ENCODE measurements at regions not wholly inside any gene's neighbourhood (a gene's known extent, or its start where the extent isn't known, plus 50 kb on each side); places are given as distances from the start of the nearest gene placed in this dataset.
"Not testable (repeated sequence)": the region's sequence is repeated elsewhere in the genome, so short reads cannot be mapped to it uniquely, and the experiment has no call there.

DNA sequence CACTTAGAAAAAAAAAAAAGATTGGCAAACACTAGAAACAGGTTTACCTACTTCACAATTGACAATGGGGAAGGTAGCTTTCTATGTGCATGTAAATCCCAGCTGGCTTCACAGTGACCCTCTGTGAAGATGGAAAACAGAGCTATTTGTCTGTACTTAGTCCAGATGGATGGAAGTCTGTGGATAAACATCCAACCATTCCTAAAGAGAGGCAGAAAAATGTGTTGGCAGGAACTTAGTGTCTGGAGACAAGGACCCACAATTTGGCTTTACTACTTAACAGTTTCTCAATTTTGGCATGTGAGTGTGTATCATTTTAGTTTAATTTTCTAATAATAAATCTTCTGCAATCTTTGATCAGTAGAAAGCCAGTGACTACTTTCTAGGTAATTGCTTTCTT lies 154.4 kb downstream of the RAD51AP2 start:
- no peak for DNase-seq (ENCODE audit: low read depth in 3 of 3)

DNA sequence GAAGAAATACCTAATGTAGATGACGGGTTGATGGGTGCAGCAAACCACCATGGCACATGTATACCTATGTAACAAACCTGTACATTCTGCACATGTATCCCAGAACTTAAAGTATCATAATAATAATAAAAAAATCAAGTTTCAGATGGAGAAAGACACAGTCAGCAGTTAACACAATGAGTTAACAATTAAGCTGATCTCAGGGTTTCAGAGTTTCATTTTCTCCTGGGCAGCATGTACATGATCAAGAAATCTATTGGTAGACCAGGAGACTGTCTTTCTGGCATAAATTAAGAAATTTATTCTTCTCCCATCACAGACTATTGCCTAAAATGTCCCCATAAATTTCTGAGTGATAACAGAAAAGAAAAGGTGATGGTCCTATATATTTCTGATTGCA lies 155.3 kb downstream of the RAD51AP2 start:
- DNase-seq (ENCODE audit: low read depth in 3 of 3), result no peak

DNA sequence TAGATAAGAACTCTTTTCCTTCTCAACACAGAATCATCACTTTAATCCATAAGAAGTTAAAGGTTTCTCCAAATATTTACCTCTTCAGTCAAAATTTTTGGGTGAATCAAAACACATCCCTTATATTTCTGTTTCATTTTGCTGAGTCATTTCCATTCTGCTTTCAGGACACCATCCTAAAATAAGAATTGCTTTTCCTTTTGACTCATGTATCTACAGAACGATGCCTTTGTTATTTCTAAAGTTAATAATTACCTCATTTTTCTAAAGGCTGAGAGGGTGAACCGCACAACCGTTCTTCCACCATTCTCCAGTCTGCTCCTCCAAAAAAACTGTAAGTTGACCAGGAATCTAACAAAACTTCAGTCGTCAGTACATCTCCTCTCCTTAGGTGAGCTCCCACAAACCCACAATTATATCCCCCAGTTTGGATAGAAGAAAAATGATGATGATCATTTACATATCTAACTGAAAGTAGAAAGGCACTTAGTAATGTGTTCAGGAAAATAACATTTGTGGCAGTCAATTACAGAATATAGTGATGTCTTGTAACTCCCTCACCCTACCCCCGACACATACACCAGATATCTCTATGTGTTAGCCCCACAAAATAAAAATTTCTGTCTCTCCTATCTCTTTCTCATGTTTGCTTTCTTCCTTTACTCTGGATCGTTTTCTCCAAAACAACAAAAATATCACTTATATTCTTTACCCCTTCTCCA lies 162.5 kb downstream of the RAD51AP2 start:
- DNase-seq (ENCODE audit: low read depth in 3 of 3), result no peak

DNA sequence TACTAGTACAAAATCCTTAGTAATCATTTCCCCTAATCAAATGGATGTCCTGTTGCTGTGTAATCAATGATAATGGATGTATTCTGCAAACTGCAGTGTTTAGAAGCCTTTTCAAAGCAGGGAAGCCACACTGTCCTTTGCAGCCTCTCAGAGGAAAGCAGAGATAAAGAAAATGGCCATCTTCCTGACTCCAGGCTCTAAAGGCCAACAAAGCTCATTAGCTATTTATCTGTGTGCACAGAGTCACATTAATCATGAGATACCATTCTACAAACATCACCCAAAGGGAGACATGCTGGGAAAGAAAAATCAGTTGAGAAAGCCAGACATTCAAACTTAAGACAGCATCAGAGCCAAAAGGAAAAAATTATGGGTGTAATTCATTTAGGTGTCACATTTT lies 165.0 kb downstream of the RAD51AP2 start:
- DNase-seq (ENCODE audit: low read depth in 3 of 3), result no peak

DNA sequence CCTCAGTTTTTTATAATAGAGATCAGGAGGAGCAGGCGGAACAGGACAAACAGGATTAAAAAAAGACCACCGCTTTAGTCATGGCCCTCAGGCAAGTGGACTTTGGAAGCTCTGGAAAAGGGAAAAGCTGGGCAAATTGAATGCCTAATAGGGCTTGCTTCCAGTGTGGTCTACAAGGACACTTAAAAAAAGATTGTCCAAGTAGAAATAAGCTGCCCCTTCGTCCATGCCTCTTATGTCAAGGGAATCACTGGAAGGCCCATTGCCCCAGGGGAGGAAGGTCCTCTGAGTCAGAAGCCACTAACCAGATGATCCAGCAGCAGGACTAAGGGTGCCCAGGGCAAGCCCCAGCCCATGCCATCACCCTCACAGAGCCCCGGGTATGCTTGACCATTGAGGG lies 175.5 kb downstream of the RAD51AP2 start:
- DNase-seq (ENCODE audit: low read depth in 3 of 3), result not testable (repeated sequence)

DNA sequence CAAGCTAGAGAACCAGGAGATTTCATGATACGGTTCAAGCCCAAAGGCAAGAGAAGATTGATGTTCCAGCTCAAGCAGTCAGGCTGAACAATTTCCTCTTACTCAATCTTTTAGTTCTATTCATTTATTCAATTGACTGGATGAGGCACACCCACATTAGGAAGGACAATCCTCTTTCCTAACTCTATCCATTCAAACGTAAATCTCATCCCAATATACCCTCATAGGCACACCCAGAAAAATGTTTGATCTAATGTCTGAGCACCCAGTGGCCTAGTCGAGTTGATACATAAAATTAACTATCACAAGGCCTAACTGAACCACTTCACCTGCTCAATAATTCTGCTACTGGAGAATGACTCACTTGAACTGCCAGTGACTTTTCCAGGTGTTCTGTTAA lies 180.7 kb downstream of the RAD51AP2 start:
- no peak for DNase-seq (ENCODE audit: low read depth in 3 of 3)

DNA sequence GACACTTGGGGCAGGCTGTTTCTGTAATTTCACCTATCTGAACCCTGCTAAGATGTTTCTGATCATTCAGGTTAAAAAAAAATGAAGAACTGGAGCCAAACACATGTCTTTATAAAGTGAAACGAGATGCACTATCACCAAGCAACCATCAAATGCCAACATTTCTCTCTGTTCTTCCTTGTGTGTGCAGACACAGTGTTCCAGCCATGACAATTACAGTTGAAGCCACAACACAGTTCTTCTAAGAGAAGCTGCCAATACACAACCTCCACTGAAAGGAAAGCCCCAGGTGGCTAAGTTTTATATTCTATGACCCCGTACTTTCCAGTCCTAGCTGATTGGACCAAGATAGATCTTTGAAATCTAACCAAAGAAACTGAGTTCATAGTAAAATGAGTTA lies 181.8 kb downstream of the RAD51AP2 start:
- DNase-seq (ENCODE audit: low read depth in 3 of 3), result no peak

DNA sequence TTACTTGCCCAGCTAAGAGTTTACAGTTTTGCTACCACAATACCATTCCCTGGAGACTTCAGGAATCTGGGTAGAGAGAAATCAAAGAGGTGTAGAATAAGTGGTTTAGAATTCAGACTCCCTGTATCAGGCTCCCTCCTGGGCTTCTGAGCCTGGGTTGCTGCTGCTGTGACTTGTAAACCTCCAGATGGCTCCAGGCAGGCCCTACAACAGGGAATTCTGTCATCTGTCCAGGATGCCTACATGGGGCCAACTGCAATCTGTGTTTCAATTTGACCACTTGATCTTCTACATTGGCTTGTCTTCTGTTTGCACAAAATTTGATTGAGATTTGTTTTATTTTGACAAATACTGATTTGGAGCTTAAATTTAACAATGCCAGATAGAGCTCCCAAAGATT lies 183.9 kb downstream of the RAD51AP2 start:
- no peak for DNase-seq (ENCODE audit: low read depth in 3 of 3)

DNA sequence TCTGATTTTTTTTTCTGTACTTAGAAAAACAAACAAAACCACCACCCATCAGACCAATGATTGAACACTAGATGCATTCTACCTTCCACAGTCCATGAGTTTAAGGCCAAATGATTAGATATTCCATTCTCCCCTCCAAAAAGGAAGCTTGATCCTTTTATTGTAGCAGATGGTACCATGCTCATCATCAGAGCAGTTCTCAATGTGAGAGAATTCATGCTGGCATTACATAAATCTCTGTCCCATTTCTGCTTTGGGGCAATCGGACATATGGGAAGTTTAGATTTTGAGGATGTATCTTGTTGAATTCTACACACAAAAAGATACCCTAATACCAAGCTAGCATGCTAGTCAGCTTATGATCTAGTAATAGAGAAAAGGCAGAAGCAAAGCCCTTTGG lies 186.6 kb downstream of the RAD51AP2 start:
- no peak for DNase-seq (ENCODE audit: low read depth in 3 of 3)

DNA sequence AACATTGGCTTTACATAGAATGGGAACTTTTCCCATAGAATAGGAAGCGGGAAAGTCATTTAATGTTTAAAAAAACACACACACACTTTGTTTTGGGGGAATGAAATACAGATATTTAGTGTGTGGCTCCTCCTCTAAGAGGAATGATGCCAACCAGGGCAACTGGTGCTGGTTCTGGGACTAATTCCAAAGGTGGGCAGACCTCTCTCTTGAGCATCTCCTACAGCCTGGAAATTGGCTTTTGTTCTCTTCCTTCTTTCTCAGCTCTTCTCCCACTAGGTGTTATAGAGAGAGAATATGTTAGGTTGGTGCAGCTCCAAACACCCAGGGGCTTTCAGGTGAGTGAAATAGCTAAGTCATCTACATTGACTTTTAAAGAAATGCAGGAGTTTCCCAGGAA lies 190.1 kb downstream of the RAD51AP2 start:
- no peak for DNase-seq (ENCODE audit: low read depth in 3 of 3)

DNA sequence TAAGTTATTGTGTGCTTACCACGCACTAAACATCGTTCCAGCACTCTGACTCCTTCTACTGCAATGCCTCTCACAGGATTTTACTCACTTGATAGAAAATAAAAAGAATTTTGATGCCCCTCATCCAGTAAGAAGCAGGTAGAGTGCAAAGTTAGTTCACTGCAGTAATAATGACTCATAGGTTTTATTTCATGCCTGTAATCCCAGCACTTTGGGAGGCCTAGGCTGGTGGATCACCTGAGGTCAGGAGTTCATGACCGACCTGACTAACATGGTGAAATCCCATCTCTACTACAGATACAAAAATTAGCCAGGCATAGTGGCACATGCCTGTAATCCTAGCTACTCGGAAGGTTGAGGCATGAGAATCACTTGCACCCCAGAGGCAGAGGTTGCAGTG lies 190.6 kb downstream of the RAD51AP2 start:
- DNase-seq (ENCODE audit: low read depth in 3 of 3), result no peak

DNA sequence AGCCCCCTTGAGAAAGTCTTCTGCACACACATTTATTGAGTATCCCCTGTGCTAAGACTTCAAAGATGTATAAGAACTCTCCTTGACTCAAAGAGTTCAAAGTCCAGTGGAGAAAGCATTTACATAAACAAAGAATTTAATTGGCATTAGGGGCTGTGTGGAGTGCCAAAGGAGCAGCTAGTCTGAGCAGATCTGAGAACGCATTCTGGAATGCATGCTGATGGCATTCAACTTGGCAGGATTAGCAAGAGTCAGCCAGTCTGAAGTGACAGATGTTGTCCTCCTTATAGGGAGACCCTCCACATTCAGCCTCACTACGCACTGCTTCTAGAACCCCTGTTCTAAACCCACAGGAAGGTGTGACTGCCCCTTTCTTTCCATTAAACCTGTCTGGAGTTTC lies 191.5 kb downstream of the RAD51AP2 start:
- no peak for DNase-seq (ENCODE audit: low read depth in 3 of 3)

DNA sequence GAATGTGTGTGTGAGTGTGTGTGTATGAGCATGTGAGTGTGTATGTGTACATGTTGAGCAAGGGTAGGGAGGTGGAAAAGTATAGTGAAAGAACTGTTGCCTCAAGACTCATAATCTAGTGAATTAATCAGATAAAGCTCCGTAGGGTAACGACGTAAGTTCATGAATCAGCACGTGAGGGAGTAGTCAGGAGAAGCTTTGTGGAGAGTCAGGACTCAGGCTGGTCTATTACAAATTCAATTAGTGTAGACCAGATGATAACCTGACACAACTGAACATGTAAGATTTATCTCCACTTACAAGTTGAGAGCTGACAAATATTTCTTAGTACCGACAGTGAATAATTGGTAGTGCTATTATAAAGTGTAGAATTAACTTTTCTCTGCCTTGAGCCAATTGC lies 194.5 kb downstream of the RAD51AP2 start:
- DNase-seq (ENCODE audit: low read depth in 3 of 3), result no peak

DNA sequence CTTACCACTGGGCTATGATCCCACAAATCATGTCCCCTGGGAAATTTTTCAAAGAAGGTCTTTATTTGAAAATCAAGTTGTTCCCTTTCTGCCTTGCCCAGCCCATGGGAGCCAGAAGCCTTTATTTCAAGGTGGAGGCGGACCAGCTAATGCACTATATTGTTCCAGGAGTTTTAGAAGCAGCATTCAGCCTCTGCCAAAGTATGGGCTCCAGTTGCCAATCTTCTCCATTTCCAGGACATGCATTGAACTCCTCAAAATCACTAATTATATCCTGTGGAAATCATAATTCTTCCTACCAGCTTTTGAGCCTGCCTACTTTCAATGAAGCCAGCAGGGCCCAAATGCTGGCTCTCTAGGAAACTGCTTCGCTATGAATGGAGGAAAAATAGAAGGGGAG lies 195.8 kb downstream of the RAD51AP2 start:
- DNase-seq (ENCODE audit: low read depth in 3 of 3), result no peak

DNA sequence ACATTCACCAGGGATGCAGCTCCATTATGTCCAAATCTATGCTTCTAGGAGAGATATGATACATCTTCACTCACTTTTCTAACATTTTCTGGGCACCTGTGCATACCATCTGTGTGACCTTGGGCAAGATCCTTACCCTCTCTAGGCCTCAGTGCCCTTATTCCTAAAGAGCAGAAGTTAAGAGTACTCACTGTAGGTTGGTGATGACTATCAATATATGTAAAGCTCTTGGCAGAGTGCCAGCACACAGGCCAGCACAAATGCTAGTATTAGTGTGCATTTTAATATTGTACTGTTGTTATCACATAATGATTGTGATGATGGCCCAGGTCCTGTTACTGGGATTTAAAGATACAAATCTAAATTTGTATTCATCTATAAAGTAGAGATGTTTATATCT lies 199.2 kb downstream of the RAD51AP2 start:
- no peak for DNase-seq (ENCODE audit: low read depth in 3 of 3)

DNA sequence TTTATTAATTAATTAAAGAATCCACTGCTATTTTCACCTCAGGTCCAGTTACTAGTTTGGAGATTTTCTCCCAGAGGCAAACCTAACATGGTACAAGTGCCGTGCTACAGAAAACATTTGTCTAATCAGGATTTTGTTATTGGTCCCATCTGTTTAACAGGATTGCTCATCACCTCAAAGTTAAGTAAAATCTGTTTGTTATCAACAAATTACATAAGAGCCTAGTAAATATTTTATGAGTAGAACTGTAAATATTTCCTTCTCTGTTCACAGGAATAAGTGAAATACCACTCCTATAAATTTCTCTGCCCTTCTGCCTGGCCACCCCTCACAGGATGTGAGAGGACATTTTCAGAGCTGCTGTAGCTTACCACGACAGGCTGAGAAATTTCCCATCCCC lies 200.2 kb downstream of the RAD51AP2 start:
- no peak for DNase-seq (ENCODE audit: low read depth in 3 of 3)

DNA sequence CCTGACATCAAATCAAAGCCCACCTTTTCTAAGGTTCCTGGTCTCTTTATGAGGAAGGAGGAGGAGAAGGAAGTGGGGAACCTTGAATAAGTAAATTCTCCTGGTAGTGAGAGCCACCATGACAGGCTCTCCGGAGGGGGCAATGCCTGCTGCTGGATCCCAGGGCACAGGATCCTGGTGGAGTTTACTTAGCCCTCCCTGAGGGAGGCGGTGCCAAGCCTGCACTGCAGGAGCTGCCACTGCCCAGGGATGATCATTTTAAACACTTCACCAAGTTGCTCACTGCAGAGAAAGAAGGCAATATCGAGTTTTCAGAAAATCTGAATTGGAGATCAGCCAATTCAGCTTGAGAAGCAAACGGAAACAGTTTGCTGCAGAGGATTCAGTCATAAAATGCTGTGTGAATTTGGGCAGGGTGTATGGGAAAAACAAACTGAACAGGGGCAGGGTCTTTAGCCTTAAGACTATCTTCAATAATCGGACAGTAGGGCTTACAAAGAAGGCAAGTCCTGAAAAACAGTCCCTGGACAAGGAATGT lies 200.7 kb downstream of the RAD51AP2 start:
- no peak for DNase-seq (ENCODE audit: low read depth in 3 of 3)

DNA sequence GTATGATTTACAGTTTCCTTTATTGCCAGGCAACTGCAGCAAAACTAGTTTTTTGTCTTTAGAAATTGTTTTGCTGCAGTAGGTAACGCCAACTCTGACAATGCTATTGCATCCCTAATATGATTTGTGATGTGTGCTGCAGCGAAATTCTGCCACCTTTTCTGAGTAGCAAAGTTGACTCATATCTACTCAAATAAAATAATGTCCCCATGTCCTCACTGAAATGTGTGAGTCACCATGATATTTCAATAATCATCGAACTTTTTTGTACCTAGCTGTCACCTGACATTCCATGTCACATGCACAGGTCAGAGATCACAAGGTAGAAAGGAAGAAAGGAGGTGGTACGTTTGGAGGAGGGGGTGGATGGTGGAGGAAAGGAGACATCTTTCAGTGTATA lies 205.0 kb downstream of the RAD51AP2 start:
- no peak for DNase-seq (ENCODE audit: low read depth in 3 of 3)

DNA sequence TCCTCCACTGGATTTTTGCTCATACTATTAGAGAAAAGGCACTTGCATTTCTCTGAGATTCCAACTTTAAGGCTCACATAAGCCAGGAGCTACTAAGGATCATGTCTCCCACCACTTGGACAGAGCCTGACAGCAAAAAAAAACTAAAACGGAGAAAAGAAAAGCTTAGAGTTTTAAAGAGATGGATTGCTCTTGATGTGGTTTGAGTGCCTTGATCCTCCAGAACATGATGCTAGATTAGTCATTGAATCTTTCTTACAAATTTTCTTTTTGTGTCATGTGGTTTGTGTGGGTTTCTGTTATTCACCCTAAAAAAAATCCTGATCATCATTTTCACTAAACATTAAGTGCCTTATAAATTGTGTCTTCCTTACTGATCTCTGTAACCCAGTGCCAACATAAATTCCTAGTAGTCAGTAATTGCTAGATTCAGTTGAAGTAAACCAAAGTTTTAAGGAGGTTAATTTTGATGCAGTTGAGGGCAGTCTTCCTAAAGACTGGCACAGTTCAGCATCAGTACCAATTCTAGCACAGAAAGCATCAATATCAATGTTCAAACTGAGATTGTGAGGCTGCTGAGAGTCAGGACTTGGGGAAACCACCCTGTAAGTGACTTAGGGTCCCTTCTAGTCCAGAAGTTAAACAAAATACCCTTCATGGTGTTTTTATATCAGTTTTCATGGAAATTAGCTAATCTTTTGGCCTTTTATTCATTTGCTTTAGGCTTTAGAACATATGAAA lies 206.3 kb downstream of the RAD51AP2 start:
- DNase-seq (ENCODE audit: low read depth in 3 of 3), result no peak

DNA sequence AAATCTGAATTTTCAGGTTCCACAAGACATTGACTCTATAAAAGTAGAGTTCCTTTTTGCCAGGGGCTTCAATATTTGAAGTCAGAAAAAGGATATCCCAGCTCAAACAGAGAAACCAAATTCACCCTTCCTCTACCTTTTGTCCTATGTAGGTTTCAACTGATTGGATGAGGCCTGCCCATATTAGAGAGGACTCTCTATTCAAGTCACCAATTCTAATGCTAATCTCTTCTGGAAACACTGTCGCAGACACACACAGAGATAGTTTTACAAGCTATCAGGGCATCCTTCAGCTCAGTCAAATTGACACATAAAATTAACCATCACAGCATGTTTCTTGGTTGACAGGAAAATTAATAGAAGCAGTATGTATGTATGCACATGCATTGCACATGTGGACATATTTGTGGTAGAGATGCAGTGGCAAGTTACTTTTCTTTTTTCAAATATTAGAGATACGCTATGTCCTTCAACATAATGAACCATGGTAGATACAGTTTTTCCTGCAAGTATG lies 207.1 kb downstream of the RAD51AP2 start:
- no peak for DNase-seq (ENCODE audit: low read depth in 3 of 3)

DNA sequence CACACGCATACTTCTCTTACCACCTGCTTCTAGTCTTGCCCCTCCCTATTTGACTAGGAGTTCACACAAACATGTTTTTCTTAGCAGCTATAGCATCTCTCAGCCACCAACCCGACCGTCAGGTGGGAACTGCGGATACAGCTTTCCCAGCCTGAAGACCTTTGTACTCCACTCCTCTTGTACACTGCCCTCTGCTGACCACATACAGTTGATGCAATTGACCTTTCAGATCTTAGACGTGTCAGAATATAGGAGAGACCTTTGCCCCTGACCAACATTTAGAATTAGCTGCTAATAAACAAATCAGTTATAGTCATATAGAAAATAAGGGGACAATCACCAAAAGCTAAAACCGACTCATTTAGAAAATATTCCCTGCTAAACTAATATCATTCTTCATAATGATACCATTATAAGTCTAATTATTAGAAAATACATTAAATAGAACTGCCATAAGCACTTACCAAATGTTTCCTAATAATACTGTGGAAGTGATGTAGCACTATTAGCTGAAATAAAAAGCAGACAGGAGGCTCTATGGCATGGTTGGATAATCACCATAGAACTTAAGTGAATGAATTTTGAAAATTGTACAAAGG lies 208.4 kb downstream of the RAD51AP2 start:
- DNase-seq (ENCODE audit: low read depth in 3 of 3), result no peak

DNA sequence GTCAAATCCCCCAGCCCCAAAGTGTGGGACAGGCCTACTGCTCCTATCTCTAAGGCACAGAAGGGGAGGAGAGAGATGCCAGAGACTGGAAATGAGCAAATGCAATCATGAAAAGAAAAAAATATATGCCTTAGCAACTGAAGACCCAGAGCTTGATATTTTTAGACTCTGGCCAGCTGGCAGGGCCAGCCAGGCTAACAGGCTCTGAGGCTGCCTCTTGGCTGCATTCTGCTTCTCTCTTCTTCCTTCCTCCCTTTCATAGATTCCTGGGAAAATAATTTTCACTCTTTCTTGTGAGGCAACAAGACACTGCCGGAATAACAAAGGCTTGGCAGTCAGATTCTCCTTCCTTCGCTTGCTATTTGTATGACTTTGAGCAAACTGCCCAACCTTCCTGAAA lies 209.1 kb downstream of the RAD51AP2 start:
- DNase-seq (ENCODE audit: low read depth in 3 of 3), result no peak

DNA sequence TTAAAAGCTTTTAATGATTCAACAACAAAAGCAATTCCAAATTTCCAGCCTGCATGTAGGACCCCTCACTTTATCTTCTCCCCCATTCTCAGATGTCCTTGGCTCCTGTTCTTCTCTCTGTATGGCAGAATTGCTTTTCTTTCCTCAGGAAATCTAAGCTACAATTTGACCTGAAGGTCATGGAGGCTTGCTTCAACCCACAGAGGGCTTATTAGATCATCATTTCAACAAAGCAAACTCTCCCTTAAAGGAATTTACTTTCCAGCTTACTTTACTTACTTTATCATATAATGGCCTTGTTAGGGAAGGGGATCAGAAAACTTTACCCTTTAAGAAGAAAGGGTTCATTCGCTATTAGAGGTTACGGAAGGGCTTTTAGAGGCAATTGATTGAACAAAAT lies 211.5 kb downstream of the RAD51AP2 start:
- DNase-seq (ENCODE audit: low read depth in 3 of 3), result no peak
